ENCODE measurements at regions not wholly inside any gene's neighbourhood (a gene's known extent, or its start where the extent isn't known, plus 50 kb on each side); places are given as distances from the start of the nearest gene placed in this dataset.

DNA sequence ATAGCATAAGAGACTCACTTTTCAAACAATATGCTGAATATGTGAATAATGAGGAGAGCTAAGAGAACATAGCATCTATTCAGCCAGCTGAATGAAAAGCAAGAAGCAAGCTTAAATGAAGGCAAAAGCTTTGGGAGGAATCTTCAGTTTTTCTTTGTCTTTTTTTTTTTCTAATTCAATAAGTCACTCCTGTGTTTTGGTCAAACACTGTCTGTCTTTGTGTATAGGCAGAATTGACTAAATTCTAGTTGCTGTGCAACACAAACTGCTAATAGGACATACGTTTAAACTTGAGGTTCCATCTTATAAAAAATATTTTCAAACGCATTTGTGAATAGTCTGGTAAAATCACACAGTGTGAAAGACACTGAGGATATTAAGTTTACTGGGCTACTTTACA lies 156.9 kb upstream of the KCNN2 start:
- POLR2A ChIA-PET, result no interaction called here
- no peaks in the 10 kb centered on the region for H3K36me3 ChIP-seq (ENCODE audit: control insufficient read depth, insufficient read depth, low read length)
- DNase-seq (ENCODE audit: low read depth), result no peak
- no peaks in the 10 kb centered on the region for H3K27me3 ChIP-seq (ENCODE audit: control insufficient read depth, insufficient read depth, low read length)
- TF ChIP-seq, protein P1, sequence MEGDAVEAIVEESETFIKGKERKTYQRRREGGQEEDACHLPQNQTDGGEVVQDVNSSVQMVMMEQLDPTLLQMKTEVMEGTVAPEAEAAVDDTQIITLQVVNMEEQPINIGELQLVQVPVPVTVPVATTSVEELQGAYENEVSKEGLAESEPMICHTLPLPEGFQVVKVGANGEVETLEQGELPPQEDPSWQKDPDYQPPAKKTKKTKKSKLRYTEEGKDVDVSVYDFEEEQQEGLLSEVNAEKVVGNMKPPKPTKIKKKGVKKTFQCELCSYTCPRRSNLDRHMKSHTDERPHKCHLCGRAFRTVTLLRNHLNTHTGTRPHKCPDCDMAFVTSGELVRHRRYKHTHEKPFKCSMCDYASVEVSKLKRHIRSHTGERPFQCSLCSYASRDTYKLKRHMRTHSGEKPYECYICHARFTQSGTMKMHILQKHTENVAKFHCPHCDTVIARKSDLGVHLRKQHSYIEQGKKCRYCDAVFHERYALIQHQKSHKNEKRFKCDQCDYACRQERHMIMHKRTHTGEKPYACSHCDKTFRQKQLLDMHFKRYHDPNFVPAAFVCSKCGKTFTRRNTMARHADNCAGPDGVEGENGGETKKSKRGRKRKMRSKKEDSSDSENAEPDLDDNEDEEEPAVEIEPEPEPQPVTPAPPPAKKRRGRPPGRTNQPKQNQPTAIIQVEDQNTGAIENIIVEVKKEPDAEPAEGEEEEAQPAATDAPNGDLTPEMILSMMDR (IDR thresholded peaks at IDR 0.05; ENCODE audit: insufficient read depth, low read depth, low read length), result no peak
- no peak overlapping the region for H3K4me3 ChIP-seq (ENCODE audit: low read depth, low read length)
- CTCF ChIA-PET, result no interaction called here

DNA sequence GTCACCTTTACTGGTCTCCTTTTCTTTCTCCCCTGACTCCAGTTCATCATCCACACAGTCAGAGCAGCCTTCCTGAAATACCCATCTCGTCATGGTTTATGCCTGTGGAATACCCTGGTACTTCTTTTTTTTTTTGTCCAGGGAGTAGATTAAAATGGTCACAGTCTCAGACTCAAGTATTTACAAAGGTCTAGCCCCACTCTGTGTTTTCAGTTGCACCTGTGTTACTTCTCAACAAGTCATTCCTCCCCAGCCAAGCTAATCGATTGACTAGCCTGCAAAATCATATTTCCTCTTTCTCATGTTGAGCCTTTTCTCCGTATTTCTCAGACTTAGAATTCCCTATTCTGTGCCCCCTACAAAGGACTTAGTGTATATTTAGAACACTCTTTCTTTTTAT lies 155.2 kb upstream of the KCNN2 start:
- DNase-seq (ENCODE audit: low read depth), result no peak
- ChIA-PET POLR2A (no interaction called here), CTCF (no interaction called here)
- TF ChIP-seq, protein P1 (IDR thresholded peaks at IDR 0.05; ENCODE audit: insufficient read depth, low read depth, low read length), result no peak
- H3K4me3 ChIP-seq (ENCODE audit: low read depth, low read length), result no peak overlapping the region
- no peaks in the 10 kb centered on the region for H3K36me3 ChIP-seq (ENCODE audit: control insufficient read depth, insufficient read depth, low read length)
- H3K27me3 ChIP-seq (ENCODE audit: control insufficient read depth, insufficient read depth, low read length), result no peaks in the 10 kb centered on the region

DNA sequence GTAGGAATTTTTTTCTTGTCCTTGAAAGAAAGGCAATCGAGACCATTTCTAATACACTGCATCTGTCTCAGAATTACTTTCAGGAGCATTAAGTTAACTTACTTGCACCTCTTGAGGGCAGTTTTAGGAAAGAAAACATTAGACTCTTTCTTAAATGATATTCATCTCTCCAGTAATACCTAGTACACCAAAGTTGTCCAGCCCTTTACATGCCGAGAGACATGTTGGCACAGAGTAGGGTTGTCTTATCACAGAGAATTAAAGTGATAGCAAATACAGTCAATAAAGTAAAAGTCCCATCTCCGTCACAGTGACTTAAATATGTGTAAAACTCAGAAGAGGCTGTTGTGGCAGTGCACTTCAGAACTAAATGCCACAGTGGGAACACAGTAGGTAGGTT lies 154.3 kb upstream of the KCNN2 start:
- ChIA-PET POLR2A (no interaction called here), CTCF (no interaction called here)
- no peak overlapping the region for H3K4me3 ChIP-seq (ENCODE audit: low read depth, low read length)
- H3K27me3 ChIP-seq (ENCODE audit: control insufficient read depth, insufficient read depth, low read length), result no peaks in the 10 kb centered on the region
- no peak for DNase-seq (ENCODE audit: low read depth)
- TF ChIP-seq, protein P1 (IDR thresholded peaks at IDR 0.05; ENCODE audit: insufficient read depth, low read depth, low read length), result no peak
- H3K36me3 ChIP-seq (ENCODE audit: control insufficient read depth, insufficient read depth, low read length), result no peaks in the 10 kb centered on the region

DNA sequence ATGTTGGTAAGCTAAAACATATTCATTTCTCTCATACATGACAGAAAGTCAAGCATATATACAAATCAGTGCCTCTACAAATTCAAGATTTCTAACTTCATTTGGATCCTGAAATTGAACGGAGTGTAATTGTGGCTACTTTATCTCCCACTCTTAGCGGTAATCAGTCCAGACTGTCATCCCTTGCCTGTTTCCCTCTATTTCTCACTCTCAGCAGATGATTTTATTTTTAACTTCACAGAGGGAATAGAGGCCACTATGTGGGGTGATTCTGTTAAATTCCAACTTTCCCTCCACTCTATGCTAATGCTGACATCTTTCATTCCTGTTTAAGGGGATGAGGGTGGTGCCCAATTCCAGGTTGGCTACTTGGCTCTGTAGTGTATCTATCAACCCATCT lies 153.8 kb upstream of the KCNN2 start:
- POLR2A ChIA-PET, result no interaction called here
- TF ChIP-seq, protein P1 (IDR thresholded peaks at IDR 0.05; ENCODE audit: insufficient read depth, low read depth, low read length), result no peak
- CTCF ChIA-PET, result no interaction called here

DNA sequence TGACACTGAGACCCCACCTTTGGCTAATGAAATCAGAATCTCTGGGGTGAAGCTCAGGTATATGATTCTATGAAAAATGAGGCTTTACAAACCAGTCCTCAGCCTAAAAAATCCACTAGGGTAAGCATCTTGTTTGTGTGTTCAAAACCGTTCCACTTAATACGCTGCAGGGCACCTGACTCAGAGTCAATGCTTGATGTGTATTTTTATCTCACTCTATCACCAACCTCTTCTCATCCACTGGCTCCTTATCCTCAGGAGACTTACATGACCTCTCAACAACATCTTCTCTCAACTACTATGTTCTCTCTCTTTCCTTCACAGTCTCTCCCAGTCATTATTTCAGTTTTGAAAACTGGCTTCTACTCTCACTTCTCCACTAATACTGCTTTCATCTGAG lies 153.3 kb upstream of the KCNN2 start:
- H3K4me3 ChIP-seq (ENCODE audit: low read depth, low read length), result no peak overlapping the region
- TF ChIP-seq, protein P1 (IDR thresholded peaks at IDR 0.05; ENCODE audit: insufficient read depth, low read depth, low read length), result no peak
- no peaks in the 10 kb centered on the region for H3K36me3 ChIP-seq (ENCODE audit: control insufficient read depth, insufficient read depth, low read length)
- DNase-seq (ENCODE audit: low read depth), result no peak
- no peaks in the 10 kb centered on the region for H3K27me3 ChIP-seq (ENCODE audit: control insufficient read depth, insufficient read depth, low read length)
- ChIA-PET POLR2A (no interaction called here), CTCF (no interaction called here)

More for the DNA sequence above, 153.8 kb upstream of the KCNN2 start:
- Histone ChIP-seq H3K4me3 (ENCODE audit: low read depth, low read length) (no peak overlapping the region), H3K27me3 (ENCODE audit: control insufficient read depth, insufficient read depth, low read length) (no peaks in the 10 kb centered on the region), H3K36me3 (ENCODE audit: control insufficient read depth, insufficient read depth, low read length) (no peaks in the 10 kb centered on the region)
- no peak for DNase-seq (ENCODE audit: low read depth)

Measured in BJ (cell line).